ENCODE measurements at regions not wholly inside any gene's neighbourhood (a gene's known extent, or its start where the extent isn't known, plus 50 kb on each side); places are given as distances from the start of the nearest gene placed in this dataset.

DNA sequence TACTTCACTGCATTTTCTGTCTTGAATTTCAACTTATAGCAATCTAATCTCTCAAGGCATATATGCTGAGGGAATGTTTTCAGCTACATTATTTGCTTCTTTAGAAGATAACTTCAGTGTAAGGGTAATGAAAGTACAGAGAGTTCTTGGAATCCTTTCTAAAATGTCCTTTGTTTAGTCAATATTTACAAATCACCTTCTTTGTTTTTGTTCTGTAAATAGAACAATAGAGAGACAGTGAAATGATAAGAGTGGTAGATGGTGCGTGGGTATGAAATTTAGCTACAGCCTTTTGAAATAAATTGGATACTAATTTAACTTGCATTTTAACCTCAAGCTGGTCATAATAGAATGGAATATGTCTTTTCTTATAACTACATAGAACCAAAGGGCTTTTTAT lies 171.1 kb upstream of the MARCKS start:
- TF ChIP-seq, protein P1, sequence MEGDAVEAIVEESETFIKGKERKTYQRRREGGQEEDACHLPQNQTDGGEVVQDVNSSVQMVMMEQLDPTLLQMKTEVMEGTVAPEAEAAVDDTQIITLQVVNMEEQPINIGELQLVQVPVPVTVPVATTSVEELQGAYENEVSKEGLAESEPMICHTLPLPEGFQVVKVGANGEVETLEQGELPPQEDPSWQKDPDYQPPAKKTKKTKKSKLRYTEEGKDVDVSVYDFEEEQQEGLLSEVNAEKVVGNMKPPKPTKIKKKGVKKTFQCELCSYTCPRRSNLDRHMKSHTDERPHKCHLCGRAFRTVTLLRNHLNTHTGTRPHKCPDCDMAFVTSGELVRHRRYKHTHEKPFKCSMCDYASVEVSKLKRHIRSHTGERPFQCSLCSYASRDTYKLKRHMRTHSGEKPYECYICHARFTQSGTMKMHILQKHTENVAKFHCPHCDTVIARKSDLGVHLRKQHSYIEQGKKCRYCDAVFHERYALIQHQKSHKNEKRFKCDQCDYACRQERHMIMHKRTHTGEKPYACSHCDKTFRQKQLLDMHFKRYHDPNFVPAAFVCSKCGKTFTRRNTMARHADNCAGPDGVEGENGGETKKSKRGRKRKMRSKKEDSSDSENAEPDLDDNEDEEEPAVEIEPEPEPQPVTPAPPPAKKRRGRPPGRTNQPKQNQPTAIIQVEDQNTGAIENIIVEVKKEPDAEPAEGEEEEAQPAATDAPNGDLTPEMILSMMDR (IDR thresholded peaks at IDR 0.05; ENCODE audit: low read depth, low read length), result no peak
- TF ChIP-seq MAX (IDR thresholded peaks at IDR 0.05; ENCODE audit: low read depth, low read length), result no peak
- TF ChIP-seq POLR2A (IDR thresholded peaks at IDR 0.05; ENCODE audit: extremely low read depth, insufficient read length), result no peak

Data from NB4 (cell line).